ENCODE measurements at regions not wholly inside any gene's neighbourhood (a gene's known extent, or its start where the extent isn't known, plus 50 kb on each side); places are given as distances from the start of the nearest gene placed in this dataset.

GRCh38 chr4:163620738-163621137 is 126.2 kb downstream of the TMA16 start:
- Histone ChIP-seq H3K27me3 (no peaks in the 10 kb centered on the region), H3K9me3 (no peaks in the 10 kb centered on the region), H3K4me3 (no peak overlapping the region), H3K4me1 (no peaks in the 10 kb centered on the region), H3K27ac (no peak overlapping the region), H3K36me3 (no peaks in the 10 kb centered on the region)
- WGBS: 78% methylated on average over 2 of the region's 2 CpGs
- TF ChIP-seq POLR2AphosphoS5 (IDR thresholded peaks at IDR 0.05) (no peak), POLR2A (IDR thresholded peaks at IDR 0.05) (no peak), EP300 (IDR thresholded peaks at IDR 0.05) (no peak), CTCF (IDR thresholded peaks at IDR 0.05) (no peak)
- no peak for DNase-seq (ENCODE audit: low spot score in 2 of 2)

GRCh38 chr4:163621821-163622220 is 127.3 kb downstream of the TMA16 start:
- Histone ChIP-seq H3K27ac (no peak overlapping the region), H3K4me3 (no peak overlapping the region), H3K27me3 (no peaks in the 10 kb centered on the region), H3K9me3 (no peaks in the 10 kb centered on the region), H3K36me3 (no peaks in the 10 kb centered on the region), H3K4me1 (no peaks in the 10 kb centered on the region)
- no peak for DNase-seq (ENCODE audit: low spot score in 2 of 2)
- TF ChIP-seq POLR2A (IDR thresholded peaks at IDR 0.05): no peak
- no peak for TF ChIP-seq CTCF (IDR thresholded peaks at IDR 0.05)
- no peak for TF ChIP-seq POLR2AphosphoS5 (IDR thresholded peaks at IDR 0.05)
- no peak for TF ChIP-seq EP300 (IDR thresholded peaks at IDR 0.05)
- 81% methylated on average over 2 of the region's 2 CpGs for WGBS

- H3K4me3 ChIP-seq: no peak overlapping the region
- H3K9me3 ChIP-seq: no peaks in the 10 kb centered on the region
- 63% methylated on average over 5 of the region's 5 CpGs for WGBS
- H3K36me3 ChIP-seq: no peaks in the 10 kb centered on the region
- TF ChIP-seq CTCF (IDR thresholded peaks at IDR 0.05) (no peak), POLR2AphosphoS5 (IDR thresholded peaks at IDR 0.05) (no peak), POLR2A (IDR thresholded peaks at IDR 0.05) (no peak), EP300 (IDR thresholded peaks at IDR 0.05) (no peak)
- H3K27ac ChIP-seq: no peak overlapping the region
- no peak for DNase-seq (ENCODE audit: low spot score in 2 of 2)
- H3K4me1 ChIP-seq: no peaks in the 10 kb centered on the region
- no peaks in the 10 kb centered on the region for H3K27me3 ChIP-seq
Observed at GRCh38 chr4:163622379-163623035, 128.0 kb downstream of the TMA16 start.

- Histone ChIP-seq H3K36me3 (no peaks in the 10 kb centered on the region), H3K4me1 (no peaks in the 10 kb centered on the region), H3K4me3 (no peak overlapping the region), H3K27me3 (no peaks in the 10 kb centered on the region), H3K9me3 (no peaks in the 10 kb centered on the region), H3K27ac (no peak overlapping the region)
- TF ChIP-seq POLR2A (IDR thresholded peaks at IDR 0.05) (no peak), POLR2AphosphoS5 (IDR thresholded peaks at IDR 0.05) (no peak), EP300 (IDR thresholded peaks at IDR 0.05) (no peak), CTCF (IDR thresholded peaks at IDR 0.05) (no peak)
- WGBS: 78% methylated on average over 4 of the region's 4 CpGs
- DNase-seq (ENCODE audit: low spot score in 2 of 2): no peak
Observed at GRCh38 chr4:163623787-163624186, 129.3 kb downstream of the TMA16 start.

GRCh38 chr4:163624727-163625126 is 130.2 kb downstream of the TMA16 start:
- Histone ChIP-seq H3K27ac (no peak overlapping the region), H3K27me3 (no peaks in the 10 kb centered on the region), H3K9me3 (no peaks in the 10 kb centered on the region), H3K36me3 (no peaks in the 10 kb centered on the region), H3K4me1 (no peaks in the 10 kb centered on the region), H3K4me3 (no peak overlapping the region)
- 51% methylated on average over 1 of the region's 1 CpG for WGBS
- TF ChIP-seq EP300 (IDR thresholded peaks at IDR 0.05): no peak
- TF ChIP-seq CTCF (IDR thresholded peaks at IDR 0.05): no peak
- no peak for TF ChIP-seq POLR2AphosphoS5 (IDR thresholded peaks at IDR 0.05)
- no peak for TF ChIP-seq POLR2A (IDR thresholded peaks at IDR 0.05)
- DNase-seq (ENCODE audit: low spot score in 2 of 2): no peak

All from suprapubic skin (tissue), 4 donors.